ENCODE measurements at regions not wholly inside any gene's neighbourhood (a gene's known extent, or its start where the extent isn't known, plus 50 kb on each side); places are given as distances from the start of the nearest gene placed in this dataset.

GRCh38 chr2:241929551-241930490 lies 60.3 kb downstream of the RTP5 start:
- H3K36me3 ChIP-seq = no peaks in the 10 kb centered on the region
- TF ChIP-seq CTCF (IDR thresholded peaks at IDR 0.05) = no peak
- peaks cover 0 to 12% (median 2%) of the 10 kb centered on the region in 4 donors for H3K4me1 ChIP-seq
- no peaks in the 10 kb centered on the region for H3K9me3 ChIP-seq
- H3K27me3 ChIP-seq = peaks cover 0 to 23% of the 10 kb centered on the region in 2 donors
- H3K27ac ChIP-seq = no peak overlapping the region
- no peak for DNase-seq
- H3K4me3 ChIP-seq = no peak overlapping the region
- intact Hi-C loops (cut with DNase I; ENCODE audit: low total_unique reads) = no loop called here

- peaks cover 0 to 12% (median 2%) of the 10 kb centered on the region in 4 donors for H3K4me1 ChIP-seq
- intact Hi-C loops (cut with DNase I; ENCODE audit: low total_unique reads) = no loop called here
- no peak for DNase-seq
Measured at GRCh38 chr2:241931084-241931975, 61.8 kb downstream of the RTP5 start.

GRCh38 chr2:241931976-241932898 lies 62.7 kb downstream of the RTP5 start:
- DNase-seq = no peak
- peaks cover 0 to 12% (median 2%) of the 10 kb centered on the region in 4 donors for H3K4me1 ChIP-seq
- intact Hi-C loops (cut with DNase I; ENCODE audit: low total_unique reads) = no loop called here
- no peaks in the 10 kb centered on the region for H3K36me3 ChIP-seq
- H3K27ac ChIP-seq = no peak overlapping the region
- H3K27me3 ChIP-seq = peaks cover 0 to 30% of the 10 kb centered on the region in 2 donors
- H3K9me3 ChIP-seq = no peaks in the 10 kb centered on the region
- TF ChIP-seq CTCF (IDR thresholded peaks at IDR 0.05) = no peak
- no peak overlapping the region for H3K4me3 ChIP-seq

More at GRCh38 chr2:241931084-241931975, 61.8 kb downstream of the RTP5 start:
- Histone ChIP-seq H3K27me3 (peaks cover 0 to 25% of the 10 kb centered on the region in 2 donors), H3K4me3 (no peak overlapping the region), H3K27ac (no peak overlapping the region), H3K9me3 (no peaks in the 10 kb centered on the region), H3K36me3 (no peaks in the 10 kb centered on the region)
- no peak for TF ChIP-seq CTCF (IDR thresholded peaks at IDR 0.05)

GRCh38 chr2:241932899-241933178 lies 63.3 kb downstream of the RTP5 start:
- Histone ChIP-seq H3K27ac (no peak overlapping the region), H3K9me3 (no peaks in the 10 kb centered on the region), H3K4me3 (no peak overlapping the region), H3K4me1 (peaks cover 0 to 12% (median 2%) of the 10 kb centered on the region in 4 donors), H3K36me3 (no peaks in the 10 kb centered on the region), H3K27me3 (peaks cover 0 to 28% of the 10 kb centered on the region in 2 donors)
- intact Hi-C loops (cut with DNase I; ENCODE audit: low total_unique reads) = no loop called here
- TF ChIP-seq CTCF (IDR thresholded peaks at IDR 0.05) = no peak
- DNase-seq = no peak
